Keratinocyte (primary cell): ENCODE measurements at regions not wholly inside any gene's neighbourhood (a gene's known extent, or its start where the extent isn't known, plus 50 kb on each side); places are given as distances from the start of the nearest gene placed in this dataset.

ENCODE experiments used
- DNase-seq: peaks from one replicate; pipeline ENCODE4 v3.0.0-alpha.2; 2011; ENCODE audit warnings: low read depth, missing footprints, low spot score
- FAIRE-seq: peaks from 2 replicates; lab custom pipeline; 2011; peaks lifted over from hg19 to GRCh38; lab: Jason Lieb, UNC
- H2AFZ ChIP-seq: 2 replicates; pipeline ENCODE4 v1.6.0; 2012; ENCODE audit warnings: low read length, control low read depth, inconsistent platforms; ENCODE audit not compliant: control insufficient read depth
- H3K27ac ChIP-seq: 2 replicates; pipeline ENCODE4 v1.5.1; 2011; ENCODE audit warnings: low read length; ENCODE audit not compliant: control insufficient read depth, insufficient read depth
- H3K27me3 ChIP-seq: 3 replicates; pipeline ENCODE4 v1.6.0; 2011; ENCODE audit warnings: low read length; ENCODE audit not compliant: control insufficient read depth, insufficient read depth; ENCODE audit errors: extremely low read depth
- H3K36me3 ChIP-seq, 2 experiments: 2 replicates in 1 of 2; 3 replicates in 1 of 2; pipeline ENCODE4 v1.5.1; 2011; ENCODE audit warnings: low read length in 2 of 2, mild to moderate bottlenecking in 1 of 2; ENCODE audit not compliant: control insufficient read depth in 2 of 2, insufficient read depth in 2 of 2; ENCODE audit errors: extremely low read depth in 1 of 2
- H3K4me1 ChIP-seq: 3 replicates; pipeline ENCODE4 v1.5.1; 2011; ENCODE audit warnings: low read length; ENCODE audit not compliant: control insufficient read depth, insufficient read depth; ENCODE audit errors: extremely low read depth
- H3K4me2 ChIP-seq: 3 replicates; pipeline ENCODE4 v1.6.0; 2011; ENCODE audit warnings: low read depth, low read length; ENCODE audit not compliant: control insufficient read depth, insufficient read depth; ENCODE audit errors: extremely low read depth
- H3K4me3 ChIP-seq, 3 experiments: fragments of 200-600 bp in 1 of 3; sonication (generic) in 1 of 3; 2 replicates in 2 of 3; 3 replicates in 1 of 3; pipeline ENCODE4 v1.5.1; 2011 to 2016; ENCODE audit warnings: low read length in 3 of 3, mild to moderate bottlenecking in 3 of 3, control low read depth in 2 of 3, inconsistent platforms in 1 of 3, low read depth in 1 of 3, mixed read lengths in 1 of 3, mixed run types in 1 of 3, moderate library complexity in 1 of 3; ENCODE audit not compliant: control insufficient read depth in 2 of 3, insufficient read depth in 2 of 3; ENCODE audit errors: extremely low read depth in 1 of 3
- H3K79me2 ChIP-seq: 2 replicates; pipeline ENCODE4 v1.6.0; 2012; ENCODE audit warnings: low read length; ENCODE audit not compliant: control insufficient read depth, insufficient read depth
- H3K9ac ChIP-seq: 3 replicates; pipeline ENCODE4 v1.6.0; 2011; ENCODE audit warnings: low read length; ENCODE audit not compliant: control insufficient read depth, insufficient read depth; ENCODE audit errors: extremely low read depth
- H3K9me1 ChIP-seq: 3 replicates; pipeline ENCODE4 v1.6.0; 2011; ENCODE audit warnings: low read length; ENCODE audit not compliant: control insufficient read depth, insufficient read depth; ENCODE audit errors: extremely low read depth
- H3K9me3 ChIP-seq: 2 replicates; pipeline ENCODE4 v1.5.1; 2012; ENCODE audit warnings: low read depth, low read length; ENCODE audit not compliant: control insufficient read depth
- H4K20me1 ChIP-seq: 3 replicates; pipeline ENCODE4 v1.6.0; 2011; ENCODE audit warnings: low read length; ENCODE audit not compliant: control insufficient read depth, insufficient read depth; ENCODE audit errors: extremely low read depth
- CTCF ChIP-seq, 3 experiments: IDR thresholded peaks in 1 of 3; conservative IDR thresholded peaks in 1 of 3; optimal IDR thresholded peaks in 1 of 3; 2 replicates in 2 of 3; 3 replicates in 1 of 3; pipeline versions ENCODE3 to v1.5.1; 2011; ENCODE audit warnings: low read length in 3 of 3, mild to moderate bottlenecking in 3 of 3, moderate library complexity in 2 of 3, control low read depth in 1 of 3, inconsistent platforms in 1 of 3; ENCODE audit not compliant: insufficient read depth in 2 of 3; ENCODE audit errors: extremely low read depth in 1 of 3
- EZH2 ChIP-seq: IDR thresholded peaks from one replicate; pipeline ENCODE4 v1.6.1; 2012; ENCODE audit warnings: inconsistent platforms, mild to moderate bottlenecking, low read length, moderate library complexity
- dilution Hi-C: fragments of 300-500 bp; cut with MboI; formaldehyde crosslinking; loops from one replicate; pipeline ENCODE4 v1.7.0; 2020; ENCODE audit warnings: low sequenced_read_pairs; ENCODE audit not compliant: extremely low pct_ligation_motif_present

GRCh38 chr4:116343809-116344208 lies 741.6 kb downstream of the TRAM1L1 start:
- FAIRE-seq (no peak), DNase-seq (no peak)
- Histone ChIP-seq H3K36me3 (no peaks in the 10 kb centered on the region), H3K9ac (no peak overlapping the region), H3K79me2 (no peaks in the 10 kb centered on the region), H3K4me1 (no peaks in the 10 kb centered on the region), H3K27ac (no peak overlapping the region), H3K9me3 (no peaks in the 10 kb centered on the region), H4K20me1 (no peaks in the 10 kb centered on the region), H3K9me1 (no peaks in the 10 kb centered on the region), H3K4me2 (no peak overlapping the region), H2AFZ (no peak overlapping the region), H3K4me3 (no peak overlapping the region), H3K27me3 (no peaks in the 10 kb centered on the region)
- dilution Hi-C loops: no loop called here
- TF ChIP-seq EZH2 (no peak), CTCF (optimal IDR thresholded peaks at IDR 0.05 in 1 of 3, IDR thresholded peaks at IDR 0.05 in 1 of 3, conservative IDR thresholded peaks at IDR 0.05 in 1 of 3; ENCODE audit: extremely low read depth in 1 of 3, insufficient read depth in 2 of 3, low read length in 3 of 3) (no peak)

- no peaks in the 10 kb centered on the region for H3K36me3 ChIP-seq
- no peak for FAIRE-seq
- H3K9me1 ChIP-seq: no peaks in the 10 kb centered on the region
- H3K27me3 ChIP-seq: no peaks in the 10 kb centered on the region
- dilution Hi-C loops: no loop called here
- H3K27ac ChIP-seq: no peak overlapping the region
- DNase-seq: no peak
- no peaks in the 10 kb centered on the region for H3K79me2 ChIP-seq
- H3K4me3 ChIP-seq: no peak overlapping the region
- H2AFZ ChIP-seq: no peak overlapping the region
- H3K9me3 ChIP-seq: no peaks in the 10 kb centered on the region
- no peak overlapping the region for H3K9ac ChIP-seq
- TF ChIP-seq EZH2: no peak
- TF ChIP-seq CTCF (optimal IDR thresholded peaks at IDR 0.05 in 1 of 3, IDR thresholded peaks at IDR 0.05 in 1 of 3, conservative IDR thresholded peaks at IDR 0.05 in 1 of 3; ENCODE audit: extremely low read depth in 1 of 3, insufficient read depth in 2 of 3, low read length in 3 of 3): no peak
- no peaks in the 10 kb centered on the region for H4K20me1 ChIP-seq
- no peak overlapping the region for H3K4me2 ChIP-seq
- no peaks in the 10 kb centered on the region for H3K4me1 ChIP-seq
Measured at GRCh38 chr4:116342143-116342542, 743.2 kb downstream of the TRAM1L1 start.
